ENCODE measurements at regions not wholly inside any gene's neighbourhood (a gene's known extent, or its start where the extent isn't known, plus 50 kb on each side); places are given as distances from the start of the nearest gene placed in this dataset.

DNA sequence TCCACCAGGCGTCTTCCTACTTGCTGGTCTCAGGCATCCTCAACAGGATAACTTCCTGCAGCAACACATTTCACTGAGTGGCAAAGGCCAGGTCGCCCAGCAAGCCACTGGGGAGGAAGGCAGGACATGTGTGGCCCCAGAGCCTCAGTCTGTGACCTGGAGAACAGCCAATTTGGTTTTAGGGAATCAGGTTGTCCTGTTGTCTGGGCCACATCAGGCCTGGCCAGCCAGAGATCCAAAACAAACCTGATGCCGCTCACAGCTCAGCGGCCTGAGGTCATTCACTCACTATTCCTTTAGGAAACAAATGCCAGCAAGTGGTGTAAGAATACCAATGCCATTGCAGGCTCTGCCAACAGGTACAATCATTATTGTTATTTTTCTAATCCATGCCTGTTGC lies 210.7 kb downstream of the VAPA start:
- FAIRE-seq: no peak
- TF ChIP-seq, protein P1, sequence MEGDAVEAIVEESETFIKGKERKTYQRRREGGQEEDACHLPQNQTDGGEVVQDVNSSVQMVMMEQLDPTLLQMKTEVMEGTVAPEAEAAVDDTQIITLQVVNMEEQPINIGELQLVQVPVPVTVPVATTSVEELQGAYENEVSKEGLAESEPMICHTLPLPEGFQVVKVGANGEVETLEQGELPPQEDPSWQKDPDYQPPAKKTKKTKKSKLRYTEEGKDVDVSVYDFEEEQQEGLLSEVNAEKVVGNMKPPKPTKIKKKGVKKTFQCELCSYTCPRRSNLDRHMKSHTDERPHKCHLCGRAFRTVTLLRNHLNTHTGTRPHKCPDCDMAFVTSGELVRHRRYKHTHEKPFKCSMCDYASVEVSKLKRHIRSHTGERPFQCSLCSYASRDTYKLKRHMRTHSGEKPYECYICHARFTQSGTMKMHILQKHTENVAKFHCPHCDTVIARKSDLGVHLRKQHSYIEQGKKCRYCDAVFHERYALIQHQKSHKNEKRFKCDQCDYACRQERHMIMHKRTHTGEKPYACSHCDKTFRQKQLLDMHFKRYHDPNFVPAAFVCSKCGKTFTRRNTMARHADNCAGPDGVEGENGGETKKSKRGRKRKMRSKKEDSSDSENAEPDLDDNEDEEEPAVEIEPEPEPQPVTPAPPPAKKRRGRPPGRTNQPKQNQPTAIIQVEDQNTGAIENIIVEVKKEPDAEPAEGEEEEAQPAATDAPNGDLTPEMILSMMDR (IDR thresholded peaks at IDR 0.05; ENCODE audit: insufficient read depth, low read length, severe bottlenecking): no peak
- no peaks in the 10 kb centered on the region for H3K27me3 ChIP-seq (ENCODE audit: control insufficient read depth, insufficient read depth, low read length)
- H3K36me3 ChIP-seq (ENCODE audit: control insufficient read depth, insufficient read depth, low read length): no peaks in the 10 kb centered on the region
- no peak for DNase-seq (ENCODE audit: low read depth)
- H3K4me3 ChIP-seq (ENCODE audit: low read depth, low read length): no peak overlapping the region

DNA sequence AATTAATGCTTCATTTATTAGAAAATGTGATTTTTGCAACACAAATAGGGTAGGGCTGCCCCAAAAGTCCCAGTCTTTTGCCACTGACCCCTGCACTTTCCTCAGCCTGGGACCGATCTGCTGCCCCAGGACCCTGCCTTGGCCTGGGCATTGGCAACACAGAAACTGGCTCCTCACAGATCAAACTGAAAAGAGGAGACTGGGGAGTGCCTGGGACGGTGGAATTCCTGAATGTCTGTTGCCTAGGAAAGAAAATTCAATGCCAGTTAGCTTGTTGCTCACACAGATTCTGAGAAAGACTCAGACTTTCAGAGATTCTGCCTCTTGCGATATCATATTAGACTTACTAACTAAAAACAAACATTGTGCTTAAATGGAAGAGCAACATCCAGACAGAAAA lies 211.2 kb downstream of the VAPA start:
- FAIRE-seq: no peak
- no peaks in the 10 kb centered on the region for H3K27me3 ChIP-seq (ENCODE audit: control insufficient read depth, insufficient read depth, low read length)
- TF ChIP-seq, protein P1 (IDR thresholded peaks at IDR 0.05; ENCODE audit: insufficient read depth, low read length, severe bottlenecking): no peak

DNA sequence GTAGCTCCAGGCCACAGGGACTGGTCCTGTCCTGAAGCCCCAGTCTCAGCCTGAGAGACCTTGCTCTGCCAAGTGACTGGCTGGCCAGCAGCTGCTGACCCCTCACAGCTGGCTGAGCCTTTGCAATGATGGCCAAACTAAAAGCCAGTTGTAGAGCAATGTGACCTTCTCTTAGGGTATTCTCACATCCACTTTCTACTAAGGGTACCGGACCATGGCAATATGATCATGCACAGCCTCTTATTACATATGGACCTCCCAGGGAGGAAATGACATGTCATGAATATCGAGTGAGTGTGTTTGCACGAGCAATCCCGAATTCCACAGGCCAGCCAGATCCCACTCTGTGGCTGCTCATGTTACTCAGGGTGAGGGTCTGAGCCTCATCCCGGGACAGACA lies 213.9 kb downstream of the VAPA start:
- no peak overlapping the region for H3K4me3 ChIP-seq (ENCODE audit: low read depth, low read length)
- H3K27me3 ChIP-seq (ENCODE audit: control insufficient read depth, insufficient read depth, low read length): peaks cover 2% of the 10 kb centered on the region
- FAIRE-seq (no peak), DNase-seq (ENCODE audit: low read depth) (no peak)
- TF ChIP-seq, protein P1 (IDR thresholded peaks at IDR 0.05; ENCODE audit: insufficient read depth, low read length, severe bottlenecking): no peak
- H3K36me3 ChIP-seq (ENCODE audit: control insufficient read depth, insufficient read depth, low read length): no peaks in the 10 kb centered on the region

More for the DNA sequence above, 211.2 kb downstream of the VAPA start:
- no peak overlapping the region for H3K4me3 ChIP-seq (ENCODE audit: low read depth, low read length)
- no peaks in the 10 kb centered on the region for H3K36me3 ChIP-seq (ENCODE audit: control insufficient read depth, insufficient read depth, low read length)
- no peak for DNase-seq (ENCODE audit: low read depth)

DNA sequence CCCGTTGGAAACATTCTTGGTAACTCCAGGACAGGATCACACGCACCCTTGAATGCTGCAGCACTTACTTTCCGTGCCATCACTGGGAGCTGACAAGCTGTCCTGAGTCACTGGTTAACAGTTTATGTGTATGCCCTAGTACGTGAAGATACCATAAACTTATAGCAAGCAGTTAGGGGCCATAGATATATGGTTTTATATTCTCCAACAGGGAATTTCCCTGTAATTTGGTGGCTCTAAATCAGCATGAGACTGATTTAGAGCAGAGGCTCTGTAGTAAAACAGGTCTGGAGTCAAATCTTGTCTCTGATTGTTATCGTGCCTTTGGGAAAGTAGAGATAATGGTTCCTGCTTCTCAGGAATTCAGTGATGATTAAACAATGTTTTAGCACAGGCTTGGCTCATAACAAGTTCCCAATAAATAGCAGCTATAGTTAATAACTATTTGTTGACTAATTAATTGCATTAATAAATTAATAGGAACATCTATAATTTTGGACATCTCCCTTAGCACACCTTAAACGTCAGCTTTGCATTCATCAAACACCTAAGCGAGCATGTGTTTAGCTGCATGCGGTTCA lies 215.2 kb downstream of the VAPA start:
- FAIRE-seq (no peak), DNase-seq (ENCODE audit: low read depth) (no peak)
- Histone ChIP-seq H3K4me3 (ENCODE audit: low read depth, low read length) (no peak overlapping the region), H3K36me3 (ENCODE audit: control insufficient read depth, insufficient read depth, low read length) (no peaks in the 10 kb centered on the region), H3K27me3 (ENCODE audit: control insufficient read depth, insufficient read depth, low read length) (peaks cover 2% of the 10 kb centered on the region)
- TF ChIP-seq, protein P1 (IDR thresholded peaks at IDR 0.05; ENCODE audit: insufficient read depth, low read length, severe bottlenecking): no peak

DNA sequence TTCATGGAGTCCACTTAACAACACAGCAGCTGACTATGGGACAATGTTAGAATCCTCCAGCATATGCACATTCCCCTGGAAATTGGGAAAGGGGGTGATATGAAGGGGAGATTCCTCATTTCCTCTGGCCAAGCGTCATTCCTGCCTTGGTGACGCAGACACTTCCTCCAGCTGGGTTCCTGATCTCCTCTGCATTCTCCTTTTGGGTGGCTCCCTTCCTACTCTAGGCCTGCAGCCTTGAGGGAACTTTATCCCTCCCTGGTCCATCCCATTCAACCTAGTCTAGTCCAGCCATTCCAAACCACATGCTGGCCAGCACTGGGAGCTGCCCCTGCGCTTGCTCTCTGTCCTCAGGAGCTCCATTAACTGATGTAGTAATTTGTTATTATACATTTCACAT lies 216.8 kb downstream of the VAPA start:
- no peak for DNase-seq (ENCODE audit: low read depth)
- no peaks in the 10 kb centered on the region for H3K36me3 ChIP-seq (ENCODE audit: control insufficient read depth, insufficient read depth, low read length)
- H3K4me3 ChIP-seq (ENCODE audit: low read depth, low read length): no peak overlapping the region
- no peak for FAIRE-seq
- H3K27me3 ChIP-seq (ENCODE audit: control insufficient read depth, insufficient read depth, low read length): peaks cover 2% of the 10 kb centered on the region
- TF ChIP-seq, protein P1 (IDR thresholded peaks at IDR 0.05; ENCODE audit: insufficient read depth, low read length, severe bottlenecking): no peak

DNA sequence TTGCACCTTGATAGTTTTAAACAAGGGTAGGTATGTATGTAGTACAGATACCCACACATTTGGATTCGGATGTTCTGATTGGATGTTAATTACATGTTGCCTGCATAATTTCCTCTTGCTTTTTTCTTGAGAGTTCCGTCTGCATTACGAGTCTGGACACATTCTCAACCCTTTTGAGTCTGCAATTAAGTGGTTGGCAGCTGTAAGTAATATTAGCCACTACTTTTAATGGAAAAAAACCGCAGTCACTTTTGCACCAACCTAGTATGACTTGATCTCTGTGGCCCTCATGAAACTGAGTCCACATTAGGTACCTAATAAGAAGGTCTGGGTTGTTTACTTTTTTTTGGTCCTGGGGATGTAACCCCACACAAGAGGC lies 217.3 kb downstream of the VAPA start:
- Histone ChIP-seq H3K36me3 (ENCODE audit: control insufficient read depth, insufficient read depth, low read length) (no peaks in the 10 kb centered on the region), H3K27me3 (ENCODE audit: control insufficient read depth, insufficient read depth, low read length) (peaks cover 2% of the 10 kb centered on the region), H3K4me3 (ENCODE audit: low read depth, low read length) (no peak overlapping the region)
- DNase-seq (ENCODE audit: low read depth): peak; percentile 61
- FAIRE-seq: no peak
- TF ChIP-seq, protein P1 (IDR thresholded peaks at IDR 0.05; ENCODE audit: insufficient read depth, low read length, severe bottlenecking): no peak

Data from bronchial epithelial cell (primary cell).